ENCODE measurements at regions not wholly inside any gene's neighbourhood (a gene's known extent, or its start where the extent isn't known, plus 50 kb on each side); places are given as distances from the start of the nearest gene placed in this dataset.

DNA sequence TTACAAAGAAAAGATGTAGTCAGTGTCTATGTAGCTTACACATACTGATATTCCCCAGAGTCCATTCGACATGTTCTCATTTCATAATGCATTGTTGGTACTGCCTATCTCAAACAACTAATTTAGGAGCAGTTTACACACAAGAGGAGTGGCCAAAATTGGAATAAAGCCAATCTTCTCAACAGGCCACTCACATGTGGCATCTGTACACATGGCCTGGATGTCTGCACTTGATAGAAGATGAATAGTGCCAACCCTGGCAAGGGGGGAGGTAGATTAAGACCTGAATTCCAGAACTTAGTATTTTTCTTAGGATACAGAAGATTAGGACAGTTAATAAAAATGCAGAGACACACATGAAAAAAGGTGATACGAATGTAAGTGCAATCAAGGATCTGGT, 125.3 kb upstream of the STARD3NL start:
- no peak for TF ChIP-seq EZH2 (IDR thresholded peaks at IDR 0.05)
- TF ChIP-seq POLR2AphosphoS5 (IDR thresholded peaks at IDR 0.05; ENCODE audit: borderline replicate concordance, low read depth, low read length): no peak
- no peak for TF ChIP-seq FOXP2 (optimal IDR thresholded peaks at IDR 0.05; ENCODE audit: control extremely low read depth, extremely low read length, insufficient read depth)
